Caco-2 (cell line): ENCODE measurements at regions not wholly inside any gene's neighbourhood (a gene's known extent, or its start where the extent isn't known, plus 50 kb on each side); places are given as distances from the start of the nearest gene placed in this dataset.
"Not testable (repeated sequence)": the region's sequence is repeated elsewhere in the genome, so short reads cannot be mapped to it uniquely, and the experiment has no call there.

Experiments
- BruUV-seq: library from RNA; stranded (reverse); fragments of 400-500 nt; replicated peaks from 2 replicates; lab custom pipeline; 2021; lab: Mats Ljungman, UMichigan
- CTCF ChIA-PET: fragments of 300-600 bp; sonication (Branson Sonifier 250); formaldehyde crosslinking; loops from one replicate; lab custom pipeline; 2022; ENCODE audit warnings: antibody characterized with exemption; lab: Charles Lee
- POLR2A ChIA-PET: fragments of 300-600 bp; sonication (Branson Sonifier 250); formaldehyde crosslinking; loops from one replicate; lab custom pipeline; 2022; ENCODE audit warnings: antibody characterized with exemption; lab: Charles Lee
- DNase-seq, 2 experiments: peaks; one replicate each; pipeline versions ENCODE4 v3.0.0 to v3.0.0-alpha.2; 2020 to 2022
- H3K27me3 ChIP-seq: replicated peaks from 2 replicates; pipeline ENCODE4 v1.6.0; 2011; ENCODE audit warnings: low read length; ENCODE audit not compliant: control insufficient read depth, insufficient read depth
- H3K36me3 ChIP-seq: 2 replicates; pipeline ENCODE4 v1.5.1; 2011; ENCODE audit warnings: low read length; ENCODE audit not compliant: control insufficient read depth, insufficient read depth
- H3K4me1 ChIP-seq: fragments of 250-450 bp; sonication (Bioruptor Pico); 2 replicates; pipeline ENCODE4 v1.5.1; 2020; ENCODE audit warnings: mild to moderate bottlenecking
- H3K4me3 ChIP-seq: 2 replicates; pipeline ENCODE4 v1.5.1; 2011; ENCODE audit warnings: low read depth, mild to moderate bottlenecking, control low read depth, low read length
- H3K9me3 ChIP-seq: fragments of 250-450 bp; sonication (Bioruptor Pico); 2 replicates; pipeline ENCODE4 v1.5.1; 2020; ENCODE audit warnings: mild to moderate bottlenecking, moderate library complexity
- H3K27ac Mint-ChIP-seq: one replicate; pipeline ENCODE4 v1.8.0; 2022; ENCODE audit warnings: mixed read lengths; ENCODE audit not compliant: unreplicated experiment
- H3K27me3 Mint-ChIP-seq: one replicate; pipeline ENCODE4 v1.8.0; 2022; ENCODE audit warnings: mixed read lengths; ENCODE audit not compliant: insufficient read depth, unreplicated experiment
- H3K36me3 Mint-ChIP-seq: one replicate; pipeline ENCODE4 v1.8.0; 2022; ENCODE audit warnings: mild to moderate bottlenecking, mixed read lengths; ENCODE audit not compliant: insufficient read depth, unreplicated experiment
- H3K4me1 Mint-ChIP-seq: one replicate; pipeline ENCODE4 v1.8.0; 2022; ENCODE audit warnings: low read depth, mixed read lengths; ENCODE audit not compliant: unreplicated experiment
- H3K4me3 Mint-ChIP-seq: one replicate; pipeline ENCODE4 v1.8.0; 2022; ENCODE audit warnings: mild to moderate bottlenecking, moderate library complexity, mixed read lengths; ENCODE audit not compliant: unreplicated experiment
- H3K9me3 Mint-ChIP-seq: one replicate; pipeline ENCODE4 v1.8.0; 2022; ENCODE audit warnings: mixed read lengths; ENCODE audit not compliant: unreplicated experiment
- intact Hi-C: fragments of 100-400 bp; cut with micrococcal nuclease; formaldehyde crosslinking; loops from one replicate; pipeline ENCODE4 v1.10.0; 2022; ENCODE audit not compliant: unreplicated experiment
- TF ChIP-seq, protein P1 (sequence below), 2 experiments: fragments of 200-600 bp in 1 of 2; IDR thresholded peaks; 1 replicate in 1 of 2; 2 replicates in 1 of 2; pipeline versions ENCODE4 v1.5.1 to v1.8.0; 2011 to 2022; ENCODE audit warnings: antibody characterized with exemption in 1 of 2, control low read depth in 1 of 2, inconsistent platforms in 1 of 2, low read depth in 1 of 2, low read length in 1 of 2, mild to moderate bottlenecking in 1 of 2, moderate library complexity in 1 of 2; ENCODE audit not compliant: insufficient read depth in 1 of 2, severe bottlenecking in 1 of 2, unreplicated experiment in 1 of 2

DNA sequence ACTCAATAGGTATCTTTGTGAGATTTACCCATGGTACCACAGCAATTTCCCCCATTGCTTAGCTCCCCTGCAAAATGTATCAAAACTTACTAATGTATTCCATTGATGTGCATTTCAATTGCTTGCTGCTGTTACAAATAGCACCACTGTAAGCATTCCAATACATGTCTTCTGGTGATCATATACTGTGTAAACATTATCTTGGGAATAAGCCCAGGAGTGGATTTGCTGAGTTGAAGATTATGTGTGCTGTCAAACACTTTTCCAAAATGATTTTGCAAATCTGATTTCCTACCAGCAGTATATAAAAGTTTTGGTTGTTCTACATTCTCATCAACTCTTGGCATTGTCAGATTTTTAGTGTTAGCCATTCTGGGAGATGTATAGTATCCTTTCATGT is 141.0 kb upstream of the KCTD3 start:
- Histone ChIP-seq H3K27me3 (no peaks in the 10 kb centered on the region), H3K36me3 (no peaks in the 10 kb centered on the region), H3K4me1 (no peaks in the 10 kb centered on the region), H3K9me3 (no peaks in the 10 kb centered on the region), H3K4me3 (no peak overlapping the region)
- BruUV-seq, result no TSS peak
- ChIA-PET CTCF (no interaction called here), POLR2A (no interaction called here)
- no peak overlapping the region for H3K4me3 Mint-ChIP-seq
- H3K36me3 Mint-ChIP-seq, result no peaks in the 10 kb centered on the region
- no peaks in the 10 kb centered on the region for H3K9me3 Mint-ChIP-seq
- H3K27me3 Mint-ChIP-seq, result peaks cover 6% of the 10 kb centered on the region
- TF ChIP-seq, protein P1, sequence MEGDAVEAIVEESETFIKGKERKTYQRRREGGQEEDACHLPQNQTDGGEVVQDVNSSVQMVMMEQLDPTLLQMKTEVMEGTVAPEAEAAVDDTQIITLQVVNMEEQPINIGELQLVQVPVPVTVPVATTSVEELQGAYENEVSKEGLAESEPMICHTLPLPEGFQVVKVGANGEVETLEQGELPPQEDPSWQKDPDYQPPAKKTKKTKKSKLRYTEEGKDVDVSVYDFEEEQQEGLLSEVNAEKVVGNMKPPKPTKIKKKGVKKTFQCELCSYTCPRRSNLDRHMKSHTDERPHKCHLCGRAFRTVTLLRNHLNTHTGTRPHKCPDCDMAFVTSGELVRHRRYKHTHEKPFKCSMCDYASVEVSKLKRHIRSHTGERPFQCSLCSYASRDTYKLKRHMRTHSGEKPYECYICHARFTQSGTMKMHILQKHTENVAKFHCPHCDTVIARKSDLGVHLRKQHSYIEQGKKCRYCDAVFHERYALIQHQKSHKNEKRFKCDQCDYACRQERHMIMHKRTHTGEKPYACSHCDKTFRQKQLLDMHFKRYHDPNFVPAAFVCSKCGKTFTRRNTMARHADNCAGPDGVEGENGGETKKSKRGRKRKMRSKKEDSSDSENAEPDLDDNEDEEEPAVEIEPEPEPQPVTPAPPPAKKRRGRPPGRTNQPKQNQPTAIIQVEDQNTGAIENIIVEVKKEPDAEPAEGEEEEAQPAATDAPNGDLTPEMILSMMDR (IDR thresholded peaks at IDR 0.05; ENCODE audit: insufficient read depth in 1 of 2, low read depth in 1 of 2, low read length in 1 of 2, severe bottlenecking in 1 of 2, unreplicated experiment in 1 of 2), result no peak
- intact Hi-C loops, result no loop called here
- H3K4me1 Mint-ChIP-seq, result no peaks in the 10 kb centered on the region
- DNase-seq, result no peak
- no peak overlapping the region for H3K27ac Mint-ChIP-seq

DNA sequence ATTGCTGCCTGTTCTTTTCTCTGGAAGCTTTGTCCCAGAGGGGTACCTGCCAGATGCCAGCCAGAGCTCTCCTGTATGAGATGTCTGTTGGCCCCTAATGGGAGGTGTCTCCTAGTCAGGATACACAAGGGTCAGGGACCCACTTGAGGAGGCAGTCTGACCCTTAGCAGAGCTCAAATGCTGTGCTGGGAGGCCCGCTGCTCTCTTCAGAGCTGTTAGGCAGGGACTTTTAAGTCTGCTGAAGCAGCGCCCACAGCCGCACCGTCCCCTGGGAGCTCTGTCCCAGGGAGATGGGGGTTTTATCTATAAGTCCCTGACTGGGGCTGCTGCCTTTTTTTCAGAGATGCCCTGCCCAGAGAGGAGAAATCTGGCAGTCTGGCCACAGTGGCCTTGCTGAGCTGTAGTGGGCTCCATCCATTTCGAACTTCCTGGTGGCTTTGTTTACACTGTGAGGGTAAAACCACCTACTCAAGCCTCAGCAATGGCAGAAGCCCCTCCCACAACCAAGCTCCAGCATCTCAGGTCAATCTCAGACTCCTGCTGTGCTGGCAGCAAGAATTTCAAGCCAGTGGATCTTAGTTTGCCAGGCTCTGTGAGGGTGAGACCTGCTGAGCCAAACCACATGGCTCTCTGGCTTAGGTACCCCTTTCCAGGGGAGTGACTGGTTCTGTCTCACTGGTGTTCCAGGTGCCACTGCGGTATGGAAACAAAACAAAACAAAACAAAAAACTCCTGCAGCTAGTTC is 134.4 kb upstream of the KCTD3 start:
- H3K27me3 ChIP-seq, H3K4me1 Mint-ChIP-seq, H3K36me3 Mint-ChIP-seq, POLR2A ChIA-PET, H3K4me3 Mint-ChIP-seq, H3K4me3 ChIP-seq, H3K36me3 ChIP-seq, CTCF ChIA-PET, H3K27ac Mint-ChIP-seq, DNase-seq, H3K9me3 Mint-ChIP-seq, intact Hi-C loops, H3K9me3 ChIP-seq, BruUV-seq, H3K4me1 ChIP-seq: not testable (repeated sequence)
- H3K27me3 Mint-ChIP-seq, result peaks cover 12% of the 10 kb centered on the region

DNA sequence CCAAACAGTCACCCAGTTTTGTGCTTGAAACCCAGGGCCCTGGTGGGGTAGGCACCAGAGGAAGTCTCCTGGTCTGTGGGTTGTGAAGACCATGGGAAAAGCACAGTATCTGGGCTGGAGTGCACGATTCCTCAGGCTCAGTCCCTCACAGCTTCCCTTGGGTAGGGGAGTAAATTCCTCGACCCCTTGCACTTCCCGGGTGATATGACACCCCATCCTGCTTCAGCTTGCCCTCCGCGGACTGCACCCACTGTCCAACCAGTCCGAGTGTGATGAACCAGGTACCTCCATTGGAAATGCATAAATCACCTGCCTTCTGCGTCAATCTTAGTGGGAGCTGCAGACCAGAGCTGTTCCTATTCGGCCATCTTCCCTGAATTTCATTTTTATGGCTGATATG is 133.9 kb upstream of the KCTD3 start:
- TF ChIP-seq, protein P1 (IDR thresholded peaks at IDR 0.05; ENCODE audit: insufficient read depth in 1 of 2, low read depth in 1 of 2, low read length in 1 of 2, severe bottlenecking in 1 of 2, unreplicated experiment in 1 of 2), result no peak
- H3K9me3 ChIP-seq, result no peaks in the 10 kb centered on the region
- H3K4me3 ChIP-seq, result no peak overlapping the region
- Mint-ChIP-seq H3K4me3 (no peak overlapping the region), H3K9me3 (no peaks in the 10 kb centered on the region), H3K36me3 (no peaks in the 10 kb centered on the region), H3K4me1 (no peaks in the 10 kb centered on the region), H3K27ac (no peak overlapping the region), H3K27me3 (peaks cover 12% of the 10 kb centered on the region)
- H3K4me1 ChIP-seq, result no peaks in the 10 kb centered on the region
- ChIA-PET CTCF (no interaction called here), POLR2A (no interaction called here)
- no peaks in the 10 kb centered on the region for H3K36me3 ChIP-seq
- intact Hi-C loops, result no loop called here
- DNase-seq, result no peak
- H3K27me3 ChIP-seq, result no peaks in the 10 kb centered on the region
- BruUV-seq, result no TSS peak
